SK-N-SH treated with all-trans-retinoic acid at 6 μM for 48 hours (cell line): ENCODE measurements at regions not wholly inside any gene's neighbourhood (a gene's known extent, or its start where the extent isn't known, plus 50 kb on each side); places are given as distances from the start of the nearest gene placed in this dataset.

Experiments used
- ARNTL ChIP-seq: fragments of 450-650 bp; formaldehyde crosslinking; IDR thresholded peaks from 2 replicates; pipeline ENCODE4 v1.5.0; 2020; ENCODE audit warnings: low read depth, mild to moderate bottlenecking, moderate library complexity, borderline replicate concordance
- BACH2 ChIP-seq: fragments of 250-450 bp; sonication (Bioruptor Pico); IDR thresholded peaks from 2 replicates; pipeline ENCODE4 v1.9.0; 2021; ENCODE audit warnings: mild to moderate bottlenecking, borderline replicate concordance
- CREB5 ChIP-seq: fragments of 250-450 bp; sonication (Bioruptor Pico); IDR thresholded peaks from 2 replicates; pipeline ENCODE4 v1.5.1; 2020; ENCODE audit warnings: low read depth, mild to moderate bottlenecking, moderate library complexity
- CSDC2 ChIP-seq: fragments of 250-450 bp; sonication (Bioruptor Pico); IDR thresholded peaks from 2 replicates; pipeline ENCODE4 v1.5.0; 2020; ENCODE audit warnings: mild to moderate bottlenecking, moderate library complexity
- CSRNP3 ChIP-seq: fragments of 250-450 bp; sonication (Bioruptor Pico); IDR thresholded peaks from 2 replicates; pipeline ENCODE4 v1.5.1; 2021; ENCODE audit warnings: mild to moderate bottlenecking, moderate library complexity
- GLIS3 ChIP-seq: fragments of 250-450 bp; sonication (Bioruptor Pico); IDR thresholded peaks from 2 replicates; pipeline ENCODE4 v1.5.0; 2020; ENCODE audit warnings: mild to moderate bottlenecking, moderate library complexity
- PATZ1 ChIP-seq: fragments of 250-450 bp; sonication (Bioruptor Pico); IDR thresholded peaks from 2 replicates; pipeline ENCODE4 v1.8.0; 2020; ENCODE audit warnings: mild to moderate bottlenecking, moderate library complexity, borderline replicate concordance
- RARB ChIP-seq: fragments of 250-450 bp; sonication (Bioruptor Pico); IDR thresholded peaks from 2 replicates; pipeline ENCODE4 v1.8.0; 2021; ENCODE audit warnings: mild to moderate bottlenecking, moderate library complexity
- SNAI2 ChIP-seq: fragments of 250-450 bp; sonication (Bioruptor Pico); IDR thresholded peaks from 2 replicates; pipeline ENCODE4 v1.5.0; 2020; ENCODE audit warnings: mild to moderate bottlenecking, moderate library complexity
- TOX ChIP-seq: fragments of 250-450 bp; sonication (Bioruptor Pico); IDR thresholded peaks from 2 replicates; pipeline ENCODE4 v1.8.0; 2021; ENCODE audit warnings: mild to moderate bottlenecking, moderate library complexity, borderline replicate concordance
- TSHZ2 ChIP-seq: fragments of 250-450 bp; sonication (Bioruptor Pico); IDR thresholded peaks from 2 replicates; pipeline ENCODE4 v1.5.0; 2020; ENCODE audit warnings: mild to moderate bottlenecking, moderate library complexity
- ZFP30 ChIP-seq: fragments of 450-650 bp; formaldehyde crosslinking; IDR thresholded peaks from 2 replicates; pipeline ENCODE4 v1.5.0; 2022; ENCODE audit warnings: mild to moderate bottlenecking, moderate library complexity
- ZNF70 ChIP-seq: fragments of 450-650 bp; formaldehyde crosslinking; IDR thresholded peaks from 2 replicates; pipeline ENCODE4 v1.5.0; 2020; ENCODE audit warnings: mild to moderate bottlenecking, moderate library complexity

- TF ChIP-seq ZFP30 (CRISPR knock-in tag) (no peak), GLIS3 (CRISPR knock-in tag) (no peak), SNAI2 (CRISPR knock-in tag) (no peak), PATZ1 (CRISPR knock-in tag) (no peak), CSDC2 (CRISPR knock-in tag) (no peak), TSHZ2 (CRISPR knock-in tag) (no peak), ZNF70 (no peak), CSRNP3 (CRISPR knock-in tag) (no peak), ARNTL (no peak), CREB5 (no peak), RARB (CRISPR knock-in tag) (no peak), TOX (CRISPR knock-in tag) (no peak), BACH2 (CRISPR knock-in tag) (no peak)
Observed at GRCh38 chr4:23730998-23731397, 158.8 kb downstream of the PPARGC1A start.
